Naive B cell (primary cell): ENCODE measurements at regions not wholly inside any gene's neighbourhood (a gene's known extent, or its start where the extent isn't known, plus 50 kb on each side); places are given as distances from the start of the nearest gene placed in this dataset.

Experiments used
- ATAC-seq, 2 donors: fragments of 150-1000 bp; cut with Tn5 transposase; 2 replicates each; pipeline ENCODE4 v1.10.0; 2021; ENCODE audit warnings: low read depth in 2 of 2, mild to moderate bottlenecking in 2 of 2, moderate library complexity in 2 of 2
- DNase-seq: peaks from one replicate; pipeline ENCODE4 v3.0.0; 2022
- H3K27ac Mint-ChIP-seq, 6 donors: one replicate each; pipeline ENCODE4 v1.8.0; 2020 to 2022; ENCODE audit warnings: mild to moderate bottlenecking in 6 of 6, mixed read lengths in 6 of 6, moderate library complexity in 5 of 6, inconsistent platforms in 2 of 6
- H3K27me3 Mint-ChIP-seq, 3 donors: one replicate each; pipeline ENCODE4 v1.8.0; 2021 to 2022; ENCODE audit warnings: mixed read lengths in 3 of 3, mild to moderate bottlenecking in 1 of 3
- H3K36me3 Mint-ChIP-seq, 2 donors: one replicate each; pipeline ENCODE4 v1.8.0; 2020 to 2022; ENCODE audit warnings: mixed read lengths in 2 of 2, inconsistent platforms in 1 of 2, mild to moderate bottlenecking in 1 of 2
- H3K4me1 Mint-ChIP-seq, 3 donors: one replicate each; pipeline ENCODE4 v1.8.0; 2020 to 2022; ENCODE audit warnings: mixed read lengths in 3 of 3, inconsistent platforms in 1 of 3, mild to moderate bottlenecking in 1 of 3, moderate library complexity in 1 of 3
- H3K4me3 Mint-ChIP-seq, 8 donors: one replicate each; pipeline ENCODE4 v1.8.0; 2020 to 2022; ENCODE audit warnings: mild to moderate bottlenecking in 8 of 8, mixed read lengths in 8 of 8, moderate library complexity in 8 of 8, inconsistent platforms in 2 of 8
- H3K9me3 Mint-ChIP-seq, 7 donors: one replicate each; pipeline ENCODE4 v1.8.0; 2020 to 2022; ENCODE audit warnings: mixed read lengths in 7 of 7, mild to moderate bottlenecking in 5 of 7, inconsistent platforms in 2 of 7, moderate library complexity in 1 of 7

- DNase-seq (no peak), ATAC-seq (no peak)
- Mint-ChIP-seq H3K27ac (no peak overlapping the region), H3K27me3 (peaks cover 24 to 67% (median 46%) of the 10 kb centered on the region in 3 donors), H3K9me3 (peaks cover 0 to 7% (median 0%) of the 10 kb centered on the region in 7 donors), H3K4me1 (no peaks in the 10 kb centered on the region), H3K4me3 (peak overlapping the region in 1 of 8 donors; percentile 3), H3K36me3 (no peaks in the 10 kb centered on the region)
Measured at GRCh38 chr16:22969567-22969966, 155.6 kb downstream of the HS3ST2 start.

- no peaks in the 10 kb centered on the region for H3K4me1 Mint-ChIP-seq
- no peaks in the 10 kb centered on the region for H3K36me3 Mint-ChIP-seq
- peaks cover 28 to 73% (median 53%) of the 10 kb centered on the region in 3 donors for H3K27me3 Mint-ChIP-seq
- ATAC-seq (no peak), DNase-seq (no peak)
- no peak overlapping the region for H3K27ac Mint-ChIP-seq
- no peak overlapping the region for H3K4me3 Mint-ChIP-seq
- H3K9me3 Mint-ChIP-seq, result peaks cover 0 to 8% (median 0%) of the 10 kb centered on the region in 7 donors
Measured at GRCh38 chr16:22968931-22969330, 155.0 kb downstream of the HS3ST2 start.

- peaks cover 28 to 72% (median 63%) of the 10 kb centered on the region in 3 donors for H3K27me3 Mint-ChIP-seq
- H3K27ac Mint-ChIP-seq, result no peak overlapping the region
- no peak overlapping the region for H3K4me3 Mint-ChIP-seq
- ATAC-seq (no peak), DNase-seq (no peak)
- peaks cover 0 to 10% (median 0%) of the 10 kb centered on the region in 7 donors for H3K9me3 Mint-ChIP-seq
- H3K36me3 Mint-ChIP-seq, result no peaks in the 10 kb centered on the region
- no peaks in the 10 kb centered on the region for H3K4me1 Mint-ChIP-seq
Measured at GRCh38 chr16:22967521-22968095, 153.6 kb downstream of the HS3ST2 start.
